RWPE1 (cell line): ENCODE measurements at regions not wholly inside any gene's neighbourhood (a gene's known extent, or its start where the extent isn't known, plus 50 kb on each side); places are given as distances from the start of the nearest gene placed in this dataset.

Source experiments
- CTCF ChIA-PET: fragments of 350-600 bp; sonication (Branson Sonifier 250); formaldehyde crosslinking; extraction: SDS; loops from one replicate; lab custom pipeline; 2021; lab: Yijun Ruan, JAX
- POLR2A ChIA-PET: fragments of 400-600 bp; formaldehyde crosslinking; extraction: SDS; loops from one replicate; lab custom pipeline; 2020; ENCODE audit warnings: antibody characterized with exemption; ENCODE audit not compliant: low non-redundant PET; lab: Yijun Ruan, JAX
- DNase-seq: peaks from one replicate; pipeline ENCODE4 v3.0.0; 2012; ENCODE audit warnings: low spot score
- H3K27ac ChIP-seq: fragments of 450-650 bp; 2 replicates; pipeline ENCODE4 v1.5.1; 2017
- TF ChIP-seq, protein P1 (sequence below): fragments of 450-650 bp; conservative IDR thresholded peaks from 2 replicates; pipeline ENCODE4 v1.5.1; 2017; ENCODE audit warnings: low read depth, mild to moderate bottlenecking

DNA sequence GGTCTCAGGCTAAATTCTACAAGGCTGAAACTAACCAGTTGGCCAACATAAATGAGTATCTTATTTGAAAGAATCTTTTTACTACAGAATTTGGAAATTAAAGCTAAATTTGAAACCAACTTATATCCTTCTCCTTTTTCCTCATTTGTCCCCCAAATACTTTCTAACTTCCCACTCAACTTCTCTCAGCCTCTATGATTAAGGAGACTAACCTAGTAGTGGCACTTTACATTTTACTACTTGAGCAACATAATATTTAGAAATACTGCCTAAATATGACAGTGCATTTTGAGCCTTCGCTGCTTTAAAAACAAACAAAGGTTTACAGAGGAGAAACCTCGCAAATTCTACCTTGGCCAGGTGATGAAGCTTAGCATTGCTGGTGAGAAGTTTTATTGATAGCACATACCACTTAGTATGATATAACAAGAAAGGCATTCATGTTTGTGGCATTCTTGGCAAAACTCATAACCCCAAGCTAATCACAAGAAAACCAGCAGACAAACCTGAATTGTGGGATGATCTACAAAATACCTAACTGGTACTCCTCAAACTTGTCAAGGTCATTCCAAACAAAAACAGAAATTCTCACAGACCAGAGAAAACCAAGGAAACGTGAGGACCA, 432.1 kb upstream of the CFAP20DC start:
- DNase-seq = peak; percentile 13
- POLR2A ChIA-PET = no interaction called here

DNA sequence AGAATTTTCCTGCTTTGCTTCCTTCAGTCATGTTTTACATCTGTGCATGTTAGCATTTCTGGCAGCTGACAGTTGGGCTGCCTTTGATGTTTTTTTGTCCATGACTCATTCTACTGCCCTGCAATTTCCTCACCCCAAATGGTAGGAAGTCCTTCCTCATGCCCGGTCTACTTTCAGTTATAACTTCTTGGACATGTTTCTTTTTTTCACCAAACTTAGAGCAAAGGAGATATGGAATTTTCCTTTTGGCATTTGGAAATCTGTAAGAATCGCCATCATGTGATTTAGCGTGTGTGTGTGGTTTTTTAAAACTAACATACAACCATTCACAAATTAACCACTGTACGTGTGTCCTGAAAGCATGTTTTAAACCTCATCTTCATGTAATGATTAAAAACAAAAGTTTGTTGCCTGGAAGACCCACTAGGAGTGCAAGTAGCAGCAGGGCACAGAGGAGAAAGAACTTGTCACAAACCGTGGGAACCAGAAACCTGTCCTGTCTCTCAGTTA, 430.7 kb upstream of the CFAP20DC start:
- ChIA-PET CTCF (no interaction called here), POLR2A (no interaction called here)
- no peak overlapping the region for H3K27ac ChIP-seq
- TF ChIP-seq, protein P1, sequence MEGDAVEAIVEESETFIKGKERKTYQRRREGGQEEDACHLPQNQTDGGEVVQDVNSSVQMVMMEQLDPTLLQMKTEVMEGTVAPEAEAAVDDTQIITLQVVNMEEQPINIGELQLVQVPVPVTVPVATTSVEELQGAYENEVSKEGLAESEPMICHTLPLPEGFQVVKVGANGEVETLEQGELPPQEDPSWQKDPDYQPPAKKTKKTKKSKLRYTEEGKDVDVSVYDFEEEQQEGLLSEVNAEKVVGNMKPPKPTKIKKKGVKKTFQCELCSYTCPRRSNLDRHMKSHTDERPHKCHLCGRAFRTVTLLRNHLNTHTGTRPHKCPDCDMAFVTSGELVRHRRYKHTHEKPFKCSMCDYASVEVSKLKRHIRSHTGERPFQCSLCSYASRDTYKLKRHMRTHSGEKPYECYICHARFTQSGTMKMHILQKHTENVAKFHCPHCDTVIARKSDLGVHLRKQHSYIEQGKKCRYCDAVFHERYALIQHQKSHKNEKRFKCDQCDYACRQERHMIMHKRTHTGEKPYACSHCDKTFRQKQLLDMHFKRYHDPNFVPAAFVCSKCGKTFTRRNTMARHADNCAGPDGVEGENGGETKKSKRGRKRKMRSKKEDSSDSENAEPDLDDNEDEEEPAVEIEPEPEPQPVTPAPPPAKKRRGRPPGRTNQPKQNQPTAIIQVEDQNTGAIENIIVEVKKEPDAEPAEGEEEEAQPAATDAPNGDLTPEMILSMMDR = no peak
- peak; percentile 45 for DNase-seq

More for the DNA sequence above, 432.1 kb upstream of the CFAP20DC start:
- CTCF ChIA-PET = no interaction called here
- H3K27ac ChIP-seq = no peak overlapping the region
- TF ChIP-seq, protein P1 = no peak

DNA sequence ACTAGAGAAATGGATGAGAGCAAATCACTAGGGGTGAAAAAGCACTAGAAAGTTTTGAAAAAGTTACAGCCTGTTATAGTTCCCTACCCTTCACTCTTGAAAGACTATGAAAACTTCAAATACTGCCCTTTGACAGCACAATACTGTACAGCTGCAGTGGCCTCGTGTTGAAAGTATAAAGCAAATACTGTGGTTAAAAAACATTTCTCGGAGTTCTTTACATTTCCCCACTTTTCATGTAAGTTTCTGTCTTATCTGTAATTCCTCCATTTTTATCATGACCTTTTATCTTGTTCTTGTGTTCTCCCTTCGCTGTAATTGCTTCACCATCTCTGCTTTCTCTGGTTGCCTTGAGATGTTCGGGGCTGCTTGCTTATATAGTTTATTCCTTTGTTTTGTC, 423.8 kb upstream of the CFAP20DC start:
- no peak for DNase-seq
- no peak overlapping the region for H3K27ac ChIP-seq
- TF ChIP-seq, protein P1 = no peak
- ChIA-PET POLR2A (no interaction called here), CTCF (no interaction called here)

DNA sequence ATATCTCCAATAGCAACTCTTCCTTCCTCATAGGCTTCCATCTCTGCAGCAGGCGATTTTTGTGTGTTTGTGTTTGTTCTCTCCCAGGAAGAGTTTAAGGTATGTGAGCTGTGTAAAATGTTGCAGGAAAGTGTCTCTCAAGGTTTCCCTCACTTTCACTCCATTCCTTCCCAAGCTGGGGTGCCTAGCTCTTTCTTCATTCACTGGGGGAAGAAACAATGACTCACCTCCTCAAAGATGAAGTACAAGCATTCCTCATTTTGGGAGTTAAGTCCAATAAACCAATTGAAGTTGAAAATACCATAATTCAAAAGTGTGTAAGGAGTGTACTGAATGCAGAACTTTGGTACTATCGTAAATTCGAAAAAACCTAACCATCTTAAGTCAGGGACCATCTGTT, 422.7 kb upstream of the CFAP20DC start:
- TF ChIP-seq, protein P1 = no peak
- CTCF ChIA-PET = interaction anchor here (0.6 kb wide), 1 partner anchor 1625 kb away, joined by 5 read pairs; no protein-coding TSS in a partner anchor
- H3K27ac ChIP-seq = no peak overlapping the region
- POLR2A ChIA-PET = no interaction called here
- DNase-seq = no peak

DNA sequence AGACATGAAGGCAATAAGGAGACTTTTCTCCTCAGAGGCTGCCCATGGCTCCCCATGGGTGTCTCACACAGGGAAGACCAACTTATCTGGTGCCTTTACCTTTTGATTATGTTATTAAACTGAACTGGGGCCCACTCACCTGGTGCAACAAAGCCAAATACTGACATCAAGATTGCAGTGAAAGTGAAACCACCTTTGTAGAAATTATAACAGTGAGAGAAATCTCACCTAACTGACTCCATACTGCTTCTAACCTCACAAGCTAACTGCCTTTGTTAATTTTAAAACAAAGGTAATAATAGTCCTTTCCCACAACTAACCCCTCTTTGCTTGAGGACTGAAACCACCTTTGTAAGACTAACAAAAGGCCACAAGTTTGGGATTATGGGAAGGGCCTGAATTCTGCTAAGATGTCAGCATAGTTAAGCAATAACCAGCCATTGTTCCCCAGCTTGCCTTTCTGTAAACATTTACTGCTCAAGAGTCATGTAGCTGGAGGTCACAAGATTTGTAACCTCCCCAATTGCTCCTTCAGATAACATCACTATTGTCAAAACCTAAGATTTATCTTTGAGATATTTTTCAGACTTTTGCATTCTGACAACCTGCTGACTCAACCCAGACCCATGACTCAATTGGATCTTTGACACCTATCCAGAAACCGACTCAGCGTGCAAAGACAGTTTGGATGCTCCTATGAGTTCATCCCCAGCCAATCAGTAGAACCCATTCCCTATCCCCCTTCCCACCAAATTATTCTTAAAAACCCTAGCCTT, 420.3 kb upstream of the CFAP20DC start:
- peak; percentile 20 for DNase-seq
- CTCF ChIA-PET = no interaction called here
- POLR2A ChIA-PET = no interaction called here
- TF ChIP-seq, protein P1 = no peak
- H3K27ac ChIP-seq = no peak overlapping the region

DNA sequence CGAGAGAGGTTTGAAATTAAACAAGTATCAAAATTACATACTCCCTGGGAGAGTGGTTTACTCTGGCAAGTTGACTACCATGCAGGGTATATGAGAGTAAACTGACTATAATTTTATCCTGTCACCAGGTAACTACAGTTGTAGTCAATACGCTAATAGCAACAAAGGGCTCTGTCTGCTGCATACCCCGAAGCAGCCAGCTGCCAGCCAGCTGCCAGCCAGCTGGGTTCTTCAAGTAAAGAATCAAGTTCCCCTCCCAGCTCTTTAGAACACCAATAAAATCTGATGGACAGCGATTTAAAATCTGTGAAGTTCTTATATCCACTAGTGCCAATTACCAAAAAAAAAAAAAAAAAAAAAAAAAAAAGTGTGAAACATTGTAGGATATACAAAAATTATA, 417.7 kb upstream of the CFAP20DC start:
- TF ChIP-seq, protein P1 = no peak
- POLR2A ChIA-PET = no interaction called here
- DNase-seq = no peak
- CTCF ChIA-PET = no interaction called here
- H3K27ac ChIP-seq = no peak overlapping the region
